Endothelial cell of umbilical vein (primary cell): ENCODE measurements at regions not wholly inside any gene's neighbourhood (a gene's known extent, or its start where the extent isn't known, plus 50 kb on each side); places are given as distances from the start of the nearest gene placed in this dataset.

Experiments
- BruUV-seq: library from RNA; stranded (reverse); fragments of 400-500 nt; replicated peaks from 2 replicates; lab custom pipeline; 2021; lab: Mats Ljungman, UMichigan
- CTCF ChIA-PET: fragments of 300-600, 350-600 bp; sonication (Branson Sonifier 250); formaldehyde crosslinking; loops from one replicate; lab custom pipeline; 2021; ENCODE audit warnings: antibody characterized with exemption, inconsistent platforms; lab: Charles Lee
- POLR2A ChIA-PET: fragments of 300-600, 350-600 bp; sonication (Branson Sonifier 250); formaldehyde crosslinking; loops from one replicate; lab custom pipeline; 2021; ENCODE audit warnings: antibody characterized with exemption, inconsistent platforms; lab: Charles Lee
- DNase-seq: peaks from one replicate; pipeline ENCODE4 v3.0.0-alpha.2; 2011; ENCODE audit warnings: low read depth, low spot score
- FAIRE-seq: peaks from 2 replicates; lab custom pipeline; 2011; peaks lifted over from hg19 to GRCh38; lab: Jason Lieb, UNC
- H2AFZ ChIP-seq: 2 replicates; pipeline ENCODE4 v1.6.0; 2012; ENCODE audit warnings: low read depth, low read length, control low read depth, inconsistent platforms
- H3K27ac ChIP-seq: 2 replicates; pipeline ENCODE4 v1.5.1; 2011; ENCODE audit warnings: low read depth, mild to moderate bottlenecking, control low read depth, low read length, moderate library complexity; ENCODE audit not compliant: insufficient read depth
- H3K27me3 ChIP-seq, 2 experiments: 2 replicates each; pipeline versions ENCODE4 v1.6.0 to v1.6.1; 2011; ENCODE audit warnings: low read length in 2 of 2, mixed read lengths in 1 of 2; ENCODE audit not compliant: control insufficient read depth in 2 of 2, insufficient read depth in 2 of 2
- H3K36me3 ChIP-seq, 2 experiments: 2 replicates in 1 of 2; 3 replicates in 1 of 2; pipeline ENCODE4 v1.5.1; 2011; ENCODE audit warnings: low read length in 2 of 2, mild to moderate bottlenecking in 1 of 2, moderate library complexity in 1 of 2; ENCODE audit not compliant: control insufficient read depth in 2 of 2, insufficient read depth in 2 of 2; ENCODE audit errors: extremely low read depth in 1 of 2
- H3K4me1 ChIP-seq: 3 replicates; pipeline ENCODE4 v1.5.1; 2011; ENCODE audit warnings: mild to moderate bottlenecking, low read length; ENCODE audit not compliant: control insufficient read depth, insufficient read depth; ENCODE audit errors: extremely low read depth
- H3K4me2 ChIP-seq: 2 replicates; pipeline ENCODE4 v1.6.1; 2011; ENCODE audit warnings: low read length, control low read depth, mixed read lengths; ENCODE audit not compliant: insufficient read depth
- H3K4me3 ChIP-seq, 3 experiments: fragments of 200-600 bp in 1 of 3; sonication (generic), shearing (Covaris generic) in 1 of 3; replicated peaks in 1 of 3; 2 replicates each; pipeline ENCODE4 v1.5.1; 2011 to 2016; ENCODE audit warnings: control low read depth in 3 of 3, low read length in 3 of 3, mild to moderate bottlenecking in 2 of 3, inconsistent platforms in 1 of 3, low read depth in 1 of 3, moderate library complexity in 1 of 3; ENCODE audit not compliant: insufficient read depth in 1 of 3
- H3K79me2 ChIP-seq: 2 replicates; pipeline ENCODE4 v1.6.0; 2012; ENCODE audit warnings: low read length, inconsistent platforms; ENCODE audit not compliant: control insufficient read depth, insufficient read depth
- H3K9ac ChIP-seq: replicated peaks from 2 replicates; pipeline ENCODE3; 2011; ENCODE audit warnings: low read length, control low read depth; ENCODE audit not compliant: insufficient read depth; ENCODE audit errors: extremely low read depth
- H3K9me1 ChIP-seq: replicated peaks from 3 replicates; pipeline ENCODE4 v1.6.0; 2011; ENCODE audit warnings: mild to moderate bottlenecking, low read length; ENCODE audit not compliant: control insufficient read depth, insufficient read depth; ENCODE audit errors: extremely low read depth
- H3K9me3 ChIP-seq: replicated peaks from 2 replicates; pipeline ENCODE4 v1.5.1; 2012; ENCODE audit warnings: low read length, inconsistent platforms; ENCODE audit not compliant: control insufficient read depth, insufficient read depth
- H4K20me1 ChIP-seq: replicated peaks from 2 replicates; pipeline ENCODE3; 2011; ENCODE audit warnings: mild to moderate bottlenecking, low read length; ENCODE audit not compliant: control insufficient read depth, insufficient read depth; ENCODE audit errors: extremely low read depth
- EZH2 ChIP-seq: IDR thresholded peaks from 2 replicates; pipeline ENCODE4 v1.6.1; 2012; ENCODE audit warnings: borderline replicate concordance, low read depth, mild to moderate bottlenecking, moderate library complexity, low read length, inconsistent platforms; ENCODE audit not compliant: severe bottlenecking
- FOS ChIP-seq: IDR thresholded peaks from 2 replicates; pipeline ENCODE4 v1.6.1; 2011; ENCODE audit warnings: mild to moderate bottlenecking, low read length, moderate library complexity, borderline replicate concordance; ENCODE audit not compliant: insufficient read depth
- GATA2 ChIP-seq: IDR thresholded peaks from 2 replicates; pipeline ENCODE4 v1.7.0; 2011; ENCODE audit warnings: low read depth, mild to moderate bottlenecking, moderate library complexity, mixed read lengths, low read length; ENCODE audit not compliant: insufficient read length, insufficient read depth
- JUN ChIP-seq: IDR thresholded peaks from 2 replicates; pipeline ENCODE4 v1.6.1; 2011; ENCODE audit warnings: borderline replicate concordance, low read depth; ENCODE audit not compliant: insufficient read length, insufficient read depth
- MYC ChIP-seq: IDR thresholded peaks from one replicate; pipeline ENCODE4 v1.6.1; 2011; ENCODE audit warnings: mild to moderate bottlenecking, low read depth, low read length
- POLR2A ChIP-seq: IDR thresholded peaks from 2 replicates; pipeline ENCODE4 v1.6.1; 2012; ENCODE audit warnings: low read depth, mild to moderate bottlenecking, control low read depth, low read length
- POLR2AphosphoS5 ChIP-seq: IDR thresholded peaks from 2 replicates; pipeline ENCODE4 v1.6.1; 2012; ENCODE audit warnings: low read depth, mild to moderate bottlenecking, control low read depth, low read length, moderate library complexity; ENCODE audit not compliant: insufficient read depth
- dilution Hi-C: fragments of 300-500 bp; cut with MboI; formaldehyde crosslinking; loops from one replicate; pipeline ENCODE4 v1.15.0; 2019; ENCODE audit warnings: low sequenced_read_pairs; ENCODE audit not compliant: extremely low pct_ligation_motif_present
- intact Hi-C: fragments of 100-400 bp; cut with micrococcal nuclease; formaldehyde crosslinking; loops from one replicate; pipeline ENCODE4 v1.10.0; 2022
- TF ChIP-seq, protein P1 (sequence below): IDR thresholded peaks from 2 replicates; pipeline ENCODE4 v1.6.1; 2011; ENCODE audit not compliant: insufficient read depth, insufficient read length
- TF ChIP-seq, protein P2 (sequence below), 2 donors: IDR thresholded peaks; 1 replicate in 1 of 2; 2 replicates in 1 of 2; pipeline ENCODE4 v1.5.1; 2011; ENCODE audit warnings: low read length in 2 of 2, mild to moderate bottlenecking in 2 of 2, moderate library complexity in 2 of 2, control low read depth in 1 of 2, inconsistent platforms in 1 of 2, low read depth in 1 of 2; ENCODE audit not compliant: insufficient read depth in 1 of 2; ENCODE audit errors: extremely low read depth in 1 of 2

DNA sequence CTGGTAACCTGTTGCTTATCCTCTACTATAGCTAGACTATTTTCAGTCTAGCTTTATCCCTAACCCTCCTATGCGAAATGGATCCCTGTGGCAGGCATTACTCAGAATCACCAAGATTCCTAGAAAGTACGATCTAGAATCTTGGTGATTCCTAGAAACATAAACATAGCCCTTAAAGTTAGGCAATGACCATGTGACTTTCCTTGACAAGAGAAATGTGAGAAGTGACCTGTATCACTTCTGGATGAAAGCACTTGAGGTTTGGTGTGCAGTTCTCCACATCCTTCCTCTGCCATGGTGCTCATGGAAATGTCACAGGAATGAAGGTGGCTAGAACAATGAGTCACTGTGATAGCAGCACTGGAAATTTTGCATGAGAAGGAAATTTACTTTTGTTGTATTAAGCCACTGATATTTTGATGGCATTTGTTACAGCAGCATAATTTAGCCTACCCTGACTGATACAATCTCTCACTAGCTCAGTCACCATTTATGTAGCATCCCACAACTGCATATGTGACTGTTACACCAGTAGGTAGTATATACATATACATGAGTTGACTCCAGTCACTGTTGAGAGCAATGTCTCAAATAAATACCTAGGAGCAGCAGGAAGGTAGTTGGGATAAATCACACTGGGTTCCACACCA is 68.3 kb upstream of the MAPRE2 start:
- no peak for FAIRE-seq
- H3K9me3 ChIP-seq = no peaks in the 10 kb centered on the region
- H3K27me3 ChIP-seq = peaks cover 22 to 29% of the 10 kb centered on the region in 2 experiments
- no peak overlapping the region for H3K4me3 ChIP-seq
- H3K4me2 ChIP-seq = no peak overlapping the region
- intact Hi-C loops (loop anchor here (10.0 kb wide), 1 partner anchor 378 kb away; no protein-coding TSS in a partner anchor), dilution Hi-C loops (no loop called here)
- H3K27ac ChIP-seq = no peak overlapping the region
- no peak for DNase-seq
- CTCF ChIA-PET = no interaction called here
- H4K20me1 ChIP-seq = no peaks in the 10 kb centered on the region
- no peaks in the 10 kb centered on the region for H3K9me1 ChIP-seq
- no peak overlapping the region for H2AFZ ChIP-seq
- no TSS peak for BruUV-seq
- POLR2A ChIA-PET = no interaction called here
- no peak for TF ChIP-seq JUN
- no peak for TF ChIP-seq MYC
- TF ChIP-seq, protein P1, sequence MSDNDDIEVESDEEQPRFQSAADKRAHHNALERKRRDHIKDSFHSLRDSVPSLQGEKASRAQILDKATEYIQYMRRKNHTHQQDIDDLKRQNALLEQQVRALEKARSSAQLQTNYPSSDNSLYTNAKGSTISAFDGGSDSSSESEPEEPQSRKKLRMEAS = no peak
- TF ChIP-seq POLR2A = no peak
- TF ChIP-seq, protein P2, sequence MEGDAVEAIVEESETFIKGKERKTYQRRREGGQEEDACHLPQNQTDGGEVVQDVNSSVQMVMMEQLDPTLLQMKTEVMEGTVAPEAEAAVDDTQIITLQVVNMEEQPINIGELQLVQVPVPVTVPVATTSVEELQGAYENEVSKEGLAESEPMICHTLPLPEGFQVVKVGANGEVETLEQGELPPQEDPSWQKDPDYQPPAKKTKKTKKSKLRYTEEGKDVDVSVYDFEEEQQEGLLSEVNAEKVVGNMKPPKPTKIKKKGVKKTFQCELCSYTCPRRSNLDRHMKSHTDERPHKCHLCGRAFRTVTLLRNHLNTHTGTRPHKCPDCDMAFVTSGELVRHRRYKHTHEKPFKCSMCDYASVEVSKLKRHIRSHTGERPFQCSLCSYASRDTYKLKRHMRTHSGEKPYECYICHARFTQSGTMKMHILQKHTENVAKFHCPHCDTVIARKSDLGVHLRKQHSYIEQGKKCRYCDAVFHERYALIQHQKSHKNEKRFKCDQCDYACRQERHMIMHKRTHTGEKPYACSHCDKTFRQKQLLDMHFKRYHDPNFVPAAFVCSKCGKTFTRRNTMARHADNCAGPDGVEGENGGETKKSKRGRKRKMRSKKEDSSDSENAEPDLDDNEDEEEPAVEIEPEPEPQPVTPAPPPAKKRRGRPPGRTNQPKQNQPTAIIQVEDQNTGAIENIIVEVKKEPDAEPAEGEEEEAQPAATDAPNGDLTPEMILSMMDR (IDR thresholded peaks at IDR 0.05; ENCODE audit: extremely low read depth in 1 of 2, insufficient read depth in 1 of 2, low read depth in 1 of 2, low read length in 2 of 2) = no peak
- TF ChIP-seq GATA2 = no peak
- TF ChIP-seq FOS = no peak
- TF ChIP-seq EZH2 = no peak
- TF ChIP-seq POLR2AphosphoS5 = no peak
- H3K79me2 ChIP-seq = no peaks in the 10 kb centered on the region
- H3K4me1 ChIP-seq = peaks cover 11% of the 10 kb centered on the region
- H3K36me3 ChIP-seq = no peaks in the 10 kb centered on the region
- no peak overlapping the region for H3K9ac ChIP-seq
